Activated CD8-positive, alpha-beta memory T cell treated with anti-CD3 and anti-CD28 coated beads for 4 hours (primary cell): ENCODE measurements at regions not wholly inside any gene's neighbourhood (a gene's known extent, or its start where the extent isn't known, plus 50 kb on each side); places are given as distances from the start of the nearest gene placed in this dataset.
"Not testable (repeated sequence)": the region's sequence is repeated elsewhere in the genome, so short reads cannot be mapped to it uniquely, and the experiment has no call there.

ENCODE experiments used
- DNase-seq, 2 donors: peaks; one replicate each; pipeline ENCODE4 v3.0.0-alpha.2; 2020; ENCODE audit warnings: low read depth in 2 of 2

GRCh38 chr3:102036017-102036416 is 186.7 kb downstream of the NFKBIZ start:
- DNase-seq, result no peak

- DNase-seq, result no peak
Observed at GRCh38 chr3:102036472-102036871, 187.2 kb downstream of the NFKBIZ start.

- no peak for DNase-seq
Observed at GRCh38 chr3:102037209-102037608, 187.9 kb downstream of the NFKBIZ start.

DNA sequence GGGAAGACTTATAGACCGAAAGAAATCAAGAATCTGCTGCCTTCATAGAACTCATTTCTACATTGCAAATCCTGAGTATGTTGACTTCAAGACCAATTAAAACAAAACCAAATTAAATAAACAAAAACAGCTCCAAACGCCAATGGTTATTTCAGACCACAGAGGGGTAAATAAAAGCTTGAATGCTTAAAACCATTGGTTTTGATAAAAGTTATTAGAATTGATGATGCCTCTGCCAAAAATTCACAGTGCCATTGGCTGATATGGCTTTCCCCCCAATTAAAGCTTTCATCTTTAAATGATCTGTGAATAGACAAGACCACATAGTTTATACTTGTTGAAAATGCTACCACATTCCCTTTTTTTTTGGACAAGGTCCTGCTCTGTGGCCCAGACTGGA is 188.5 kb downstream of the NFKBIZ start:
- DNase-seq, result no peak

GRCh38 chr3:102038477-102039142 is 189.3 kb downstream of the NFKBIZ start:
- no peak for DNase-seq

DNA sequence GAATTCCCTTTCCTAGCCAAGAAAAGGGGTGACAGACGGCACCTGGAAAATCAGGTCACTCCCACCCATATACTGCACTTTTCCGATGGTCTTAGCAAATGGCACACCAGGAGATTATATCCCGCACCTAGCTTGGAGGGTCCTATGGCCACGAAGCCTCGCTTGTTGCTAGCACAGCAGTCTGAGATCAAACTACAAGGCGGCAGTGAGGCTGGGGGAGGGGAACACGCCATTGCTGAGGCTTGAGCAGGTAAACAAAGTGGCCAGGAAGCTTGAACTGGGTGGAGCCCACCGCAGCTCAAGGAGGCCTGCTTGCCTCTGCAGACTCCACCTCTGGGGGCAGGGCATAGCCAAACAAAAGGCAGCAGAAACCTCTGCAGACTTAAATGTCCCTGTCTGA is 190.8 kb downstream of the NFKBIZ start:
- DNase-seq, result not testable (repeated sequence)

DNA sequence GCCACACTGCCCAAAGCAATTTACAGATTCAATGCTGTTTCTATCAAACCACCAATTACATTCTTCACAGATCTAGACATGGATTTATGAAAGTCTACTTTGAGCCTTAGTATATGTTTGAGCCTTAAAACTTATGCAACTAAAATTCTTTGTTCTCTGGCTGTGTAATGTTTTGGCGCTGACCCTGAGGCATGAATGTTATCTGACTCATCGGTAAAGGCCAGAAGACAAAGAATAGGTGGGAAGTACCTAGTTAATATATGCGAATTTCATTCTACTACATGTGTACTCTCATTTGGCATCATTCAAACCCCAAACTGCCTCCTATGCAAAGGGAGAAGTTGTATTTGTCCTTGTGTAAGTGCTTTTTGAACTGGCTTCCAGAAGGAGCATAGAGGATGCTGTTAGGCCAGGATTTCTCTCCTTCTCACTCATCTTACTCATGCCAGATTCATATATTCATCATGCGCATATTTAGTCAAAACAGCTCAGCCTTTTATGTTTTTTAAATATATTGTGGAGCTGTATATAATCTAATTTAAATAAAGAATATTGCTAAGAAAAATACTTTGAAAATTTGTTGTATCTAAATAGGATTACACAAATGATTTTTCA is 204.2 kb downstream of the NFKBIZ start:
- DNase-seq, result no peak

- DNase-seq, result no peak
Observed at GRCh38 chr3:102054543-102055080, 205.3 kb downstream of the NFKBIZ start.

DNA sequence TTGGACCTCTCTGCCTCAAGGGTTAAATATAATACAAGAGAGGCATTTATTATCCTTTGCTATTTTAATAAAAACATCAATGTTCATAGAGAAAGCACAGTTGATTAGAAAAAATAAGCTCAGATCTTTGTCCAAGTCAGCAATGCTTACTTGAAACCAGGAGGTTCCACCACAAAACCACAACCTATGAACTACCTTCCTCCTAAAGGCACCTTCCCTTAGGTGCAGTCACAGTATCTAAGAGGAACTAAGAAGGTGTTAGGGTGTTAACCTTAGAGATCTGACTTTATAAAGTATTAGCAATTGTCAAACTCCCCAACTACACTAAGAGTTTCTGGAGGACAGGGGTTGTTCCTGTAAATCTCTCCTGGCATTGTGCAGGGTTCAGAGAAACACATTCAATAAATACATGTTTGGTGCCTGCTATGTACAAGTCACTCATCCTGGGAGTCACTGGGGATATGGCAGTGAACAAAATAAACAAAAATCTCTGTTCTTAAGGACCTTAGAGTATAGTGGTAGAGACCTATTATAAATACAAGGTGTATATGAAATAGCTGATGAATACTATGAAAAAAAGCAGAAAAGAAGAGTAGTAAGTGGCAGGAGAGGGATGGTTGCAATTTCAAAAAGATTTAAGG is 208.6 kb downstream of the NFKBIZ start:
- no peak for DNase-seq

DNA sequence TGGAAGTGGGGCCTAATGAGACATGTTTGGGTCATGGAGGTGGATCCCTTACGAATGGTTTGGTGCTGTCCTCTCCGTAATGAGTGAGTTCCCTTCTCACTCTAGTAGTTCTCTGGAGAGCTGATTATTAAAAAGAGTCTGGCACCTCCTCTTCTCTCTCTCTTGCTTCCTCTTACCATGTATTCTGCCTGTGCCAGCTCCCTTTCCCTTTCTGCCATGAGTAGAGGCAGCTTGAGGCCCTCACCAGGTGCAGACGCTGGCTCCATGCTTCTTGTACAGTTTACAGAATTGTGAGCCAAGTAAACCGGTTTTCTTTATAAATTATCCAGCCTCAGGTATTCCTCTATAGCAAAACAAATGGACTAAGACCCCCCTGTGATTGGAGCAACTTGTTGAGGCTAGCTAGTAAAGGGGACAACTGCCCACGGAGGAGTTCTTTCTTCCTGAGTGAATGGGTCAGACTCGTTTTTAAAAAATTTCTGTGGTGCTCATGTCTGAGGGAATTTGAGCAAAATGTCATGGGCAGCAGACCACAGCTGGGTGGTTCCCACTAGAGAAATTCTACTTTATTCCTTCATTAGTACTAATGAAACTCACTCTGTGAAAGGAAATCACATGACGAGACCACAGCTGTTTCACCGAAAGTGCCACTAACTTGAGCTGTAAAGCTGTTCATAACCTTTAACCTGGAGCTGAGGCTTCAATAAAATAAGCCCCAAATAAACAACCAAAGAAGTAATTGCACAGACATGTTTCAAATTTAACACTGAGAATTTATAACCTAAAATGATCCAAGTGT is 210.0 kb downstream of the NFKBIZ start:
- DNase-seq, result no peak

- no peak for DNase-seq
Observed at GRCh38 chr3:102060814-102061213, 211.5 kb downstream of the NFKBIZ start.

DNA sequence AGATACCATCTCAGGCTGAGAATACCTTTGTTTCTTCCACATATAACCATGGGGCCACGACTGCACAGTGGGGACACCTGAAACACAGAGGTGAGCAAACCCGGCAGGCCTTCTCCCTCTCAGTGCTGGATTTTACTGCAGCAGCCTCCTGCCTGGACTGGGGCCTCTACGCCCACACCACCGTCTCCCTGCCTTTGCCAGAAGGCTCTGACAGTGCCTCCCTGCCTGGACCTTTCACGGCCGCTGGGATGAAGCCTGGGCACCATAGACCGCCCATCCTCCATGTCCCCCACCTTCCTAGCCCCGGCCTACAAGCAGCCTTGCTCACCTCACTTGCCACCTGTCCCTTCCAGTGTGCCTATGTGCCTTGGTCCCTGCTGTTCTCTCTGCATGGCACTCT is 214.3 kb downstream of the NFKBIZ start:
- DNase-seq, result no peak

DNA sequence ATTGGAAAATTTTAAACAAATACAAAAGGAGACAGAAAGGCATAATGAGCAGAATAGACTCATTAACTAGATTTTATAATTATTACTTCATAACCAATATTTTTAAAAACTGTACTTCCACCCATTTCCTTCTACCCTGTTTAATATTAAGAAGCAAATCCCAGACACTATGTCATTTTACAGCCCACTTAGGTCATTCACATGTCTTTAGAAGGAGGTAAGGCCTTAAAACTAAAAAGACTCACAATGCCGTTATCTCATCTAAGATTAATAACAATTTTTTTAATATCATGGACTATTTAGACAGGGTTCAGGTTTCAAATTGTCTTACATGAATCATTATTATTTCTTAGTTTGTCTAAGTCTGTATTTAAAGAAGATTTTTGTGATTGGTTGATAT is 217.2 kb downstream of the NFKBIZ start:
- no peak for DNase-seq

DNA sequence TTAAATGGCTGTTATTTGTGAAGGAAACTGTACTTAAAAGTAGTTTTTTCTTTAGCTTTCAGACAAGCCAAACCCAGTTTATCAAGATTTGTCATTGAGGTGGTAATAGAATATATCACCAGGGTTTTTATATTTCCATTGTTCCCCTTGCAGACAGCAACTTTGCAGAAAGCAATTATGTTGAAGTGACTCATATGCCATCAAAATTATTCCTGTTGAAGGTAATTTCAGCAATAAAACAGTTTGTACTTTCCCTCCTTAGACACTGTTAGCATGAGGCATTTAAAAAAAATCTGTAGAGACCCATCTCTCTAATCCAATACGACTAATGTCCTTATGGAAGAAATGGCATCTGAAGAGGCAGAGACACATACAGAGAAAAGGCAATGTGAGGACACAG is 219.0 kb downstream of the NFKBIZ start:
- DNase-seq, result no peak

DNA sequence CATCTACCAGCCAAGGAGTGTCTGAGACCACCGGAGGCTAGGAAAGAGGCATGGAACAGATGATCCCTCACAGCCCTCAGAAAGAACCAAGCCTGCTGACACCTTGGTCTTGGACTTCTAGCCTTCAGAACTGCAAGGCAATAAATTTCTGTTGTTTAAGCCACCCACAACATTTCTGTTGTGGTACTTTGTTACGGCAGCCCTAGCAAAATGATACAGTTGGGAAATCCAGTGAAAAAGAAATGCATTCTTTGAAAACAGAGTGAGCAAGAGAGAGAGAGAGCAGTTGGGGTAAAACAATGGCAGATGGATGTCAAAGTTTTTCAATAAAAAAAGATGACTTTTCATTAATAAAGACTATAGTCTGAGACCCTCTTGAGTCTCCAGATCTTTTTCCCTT is 219.4 kb downstream of the NFKBIZ start:
- DNase-seq, result no peak

- DNase-seq, result no peak
Observed at GRCh38 chr3:102069211-102069662, 219.9 kb downstream of the NFKBIZ start.

DNA sequence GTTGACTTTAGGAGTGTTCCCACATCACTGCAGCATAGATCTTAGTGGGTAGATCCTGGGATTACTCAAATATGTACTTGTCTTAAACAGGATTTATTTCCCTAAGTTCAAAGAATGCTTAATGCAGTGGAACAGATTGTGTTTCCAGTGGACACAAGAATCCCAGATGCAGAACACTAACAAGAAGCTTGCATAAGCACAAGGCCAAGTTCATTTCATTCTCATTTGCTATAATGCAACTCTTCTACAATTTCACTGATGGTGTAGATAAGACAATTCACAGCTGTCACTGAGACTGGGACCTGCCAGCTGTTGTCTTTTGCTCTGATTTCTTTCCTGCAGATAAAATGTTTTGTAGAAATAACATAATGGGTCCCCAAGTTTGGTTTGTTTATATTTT is 225.6 kb downstream of the NFKBIZ start:
- DNase-seq, result no peak

DNA sequence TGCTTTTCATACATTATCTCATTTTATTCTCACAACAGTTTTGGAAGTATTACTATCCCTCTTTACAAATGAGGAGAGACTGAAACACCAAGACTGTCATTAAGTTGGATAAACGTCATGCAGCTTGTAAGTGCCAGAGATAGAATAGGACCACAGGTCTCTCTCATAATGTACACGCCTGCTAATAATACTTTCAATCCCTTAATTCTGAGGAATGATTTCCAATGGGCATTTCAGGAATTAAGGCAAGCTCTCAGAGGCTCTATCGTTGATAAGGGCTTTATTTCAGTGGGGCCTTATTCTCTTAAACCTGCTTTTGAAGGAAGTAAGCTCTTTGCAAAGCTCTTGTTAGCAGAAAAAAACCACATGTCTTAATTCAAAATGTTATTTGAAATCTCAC is 229.1 kb downstream of the NFKBIZ start:
- no peak for DNase-seq

- DNase-seq, result no peak
Observed at GRCh38 chr3:102078854-102079808, 229.8 kb downstream of the NFKBIZ start.

GRCh38 chr3:102079809-102080197 is 230.5 kb downstream of the NFKBIZ start:
- DNase-seq, result no peak
